HG03159 (cell line): ENCODE measurements at regions not wholly inside any gene's neighbourhood (a gene's known extent, or its start where the extent isn't known, plus 50 kb on each side); places are given as distances from the start of the nearest gene placed in this dataset.
"Not testable (repeated sequence)": the region's sequence is repeated elsewhere in the genome, so short reads cannot be mapped to it uniquely, and the experiment has no call there.

Experiments used
- ATAC-seq: cut with Tn5 transposase; IDR thresholded peaks from one replicate; pipeline ENCODE4 v1.9.1; 2021; ENCODE audit warnings: mild to moderate bottlenecking, moderate library complexity; ENCODE audit not compliant: unreplicated experiment

GRCh38 chr5:128711216-128711615 lies 173.2 kb upstream of the FBN2 start:
- no peak for ATAC-seq

DNA sequence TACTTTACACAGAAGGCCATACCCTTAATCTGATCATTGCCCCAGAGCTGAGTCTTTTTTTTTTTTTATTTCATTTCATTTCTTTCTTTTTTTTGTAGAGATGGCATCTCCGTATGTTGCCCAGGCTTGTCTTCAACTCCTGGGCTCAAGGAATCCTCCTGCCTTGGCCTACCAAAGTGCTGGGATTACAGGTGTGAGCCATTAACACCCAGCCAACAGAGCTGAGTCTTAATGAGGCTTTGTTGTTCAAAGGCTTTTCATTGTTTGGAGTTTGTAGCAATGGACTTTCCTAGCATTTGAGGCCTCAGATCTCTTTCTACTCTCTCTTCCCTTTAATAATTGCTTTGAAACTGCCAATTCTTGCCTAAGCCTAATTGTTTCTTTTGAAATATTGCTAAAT lies 176.5 kb upstream of the FBN2 start:
- no peak for ATAC-seq

- ATAC-seq = no peak
Measured at GRCh38 chr5:128722551-128722950, 184.5 kb upstream of the FBN2 start.

DNA sequence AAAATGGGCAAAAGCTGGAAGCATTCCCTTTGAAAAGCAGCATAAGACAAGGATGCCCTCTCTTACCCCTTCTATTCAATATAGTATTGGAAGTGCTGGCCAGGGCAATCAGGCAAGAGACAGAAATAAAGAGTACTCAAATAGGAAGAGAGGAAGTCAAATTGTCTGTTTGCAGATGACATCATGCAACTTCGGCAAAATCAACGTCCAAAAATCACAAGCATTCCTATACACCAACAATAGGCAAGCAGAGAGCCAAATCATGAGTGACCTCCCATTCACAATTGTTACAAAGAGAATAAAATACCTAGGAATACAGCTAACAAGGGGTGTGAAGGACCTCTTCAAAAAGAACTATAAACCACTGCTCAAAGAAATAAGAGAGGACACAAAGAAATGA lies 192.0 kb upstream of the FBN2 start:
- ATAC-seq = not testable (repeated sequence)

DNA sequence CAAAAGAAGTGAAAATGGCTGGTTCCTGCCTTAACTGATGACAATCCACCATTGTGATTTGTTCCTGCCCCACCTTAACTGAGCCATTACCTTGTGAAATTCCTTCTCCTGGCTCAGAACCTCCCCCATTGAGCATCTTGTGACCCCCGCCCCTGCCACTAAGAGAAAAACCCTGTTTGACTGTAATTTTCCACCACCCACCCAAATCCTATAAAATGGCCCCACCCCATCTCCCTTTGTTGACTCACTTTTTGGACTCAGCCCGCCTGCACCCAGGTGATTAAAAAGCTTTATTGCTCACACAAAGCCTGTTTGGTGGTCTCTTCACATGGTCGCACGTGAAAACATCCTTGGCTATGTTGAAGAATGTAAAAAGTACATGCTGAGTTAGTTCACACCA lies 197.6 kb upstream of the FBN2 start:
- ATAC-seq = not testable (repeated sequence)

DNA sequence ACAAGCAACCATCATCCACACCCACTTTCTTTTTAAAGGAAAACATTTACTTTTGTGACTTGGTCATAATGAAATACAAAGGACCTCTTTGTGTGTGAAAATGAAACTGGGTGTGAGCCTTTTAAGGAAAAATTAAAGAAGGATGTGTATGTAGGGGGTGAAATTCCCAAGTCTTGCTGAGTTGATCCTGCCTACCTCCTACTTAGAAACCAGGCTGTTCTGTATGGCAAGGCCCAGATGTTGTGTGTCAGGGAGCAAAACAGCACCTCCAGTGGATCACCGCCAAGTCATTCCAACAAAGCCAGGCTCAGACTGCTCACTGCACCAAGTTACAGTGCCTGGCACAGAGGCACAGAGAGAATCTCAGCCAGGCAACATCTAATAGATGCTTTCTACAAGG lies 198.5 kb upstream of the FBN2 start:
- no peak for ATAC-seq

GRCh38 chr5:128749136-128749898 lies 211.3 kb upstream of the FBN2 start:
- ATAC-seq = no peak

DNA sequence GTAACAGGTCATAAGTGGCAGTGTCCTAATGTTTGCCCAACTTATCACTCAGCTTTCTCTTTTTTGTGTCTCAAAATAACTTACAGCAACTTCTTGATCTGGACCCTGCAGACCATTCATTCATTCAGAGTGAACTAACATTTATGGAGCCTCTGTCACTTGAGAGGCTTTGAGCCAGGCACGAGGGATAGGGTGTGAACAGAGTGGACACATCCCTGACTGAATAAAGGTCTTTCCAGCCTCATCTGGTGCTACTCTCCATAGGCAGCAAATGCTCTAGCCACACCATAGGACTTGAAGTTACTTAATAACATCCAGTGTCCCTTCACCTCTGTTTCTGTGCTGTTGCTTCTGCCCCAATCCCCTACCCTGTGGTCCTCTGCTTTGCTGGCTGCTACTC lies 212.1 kb upstream of the FBN2 start:
- ATAC-seq = no peak

DNA sequence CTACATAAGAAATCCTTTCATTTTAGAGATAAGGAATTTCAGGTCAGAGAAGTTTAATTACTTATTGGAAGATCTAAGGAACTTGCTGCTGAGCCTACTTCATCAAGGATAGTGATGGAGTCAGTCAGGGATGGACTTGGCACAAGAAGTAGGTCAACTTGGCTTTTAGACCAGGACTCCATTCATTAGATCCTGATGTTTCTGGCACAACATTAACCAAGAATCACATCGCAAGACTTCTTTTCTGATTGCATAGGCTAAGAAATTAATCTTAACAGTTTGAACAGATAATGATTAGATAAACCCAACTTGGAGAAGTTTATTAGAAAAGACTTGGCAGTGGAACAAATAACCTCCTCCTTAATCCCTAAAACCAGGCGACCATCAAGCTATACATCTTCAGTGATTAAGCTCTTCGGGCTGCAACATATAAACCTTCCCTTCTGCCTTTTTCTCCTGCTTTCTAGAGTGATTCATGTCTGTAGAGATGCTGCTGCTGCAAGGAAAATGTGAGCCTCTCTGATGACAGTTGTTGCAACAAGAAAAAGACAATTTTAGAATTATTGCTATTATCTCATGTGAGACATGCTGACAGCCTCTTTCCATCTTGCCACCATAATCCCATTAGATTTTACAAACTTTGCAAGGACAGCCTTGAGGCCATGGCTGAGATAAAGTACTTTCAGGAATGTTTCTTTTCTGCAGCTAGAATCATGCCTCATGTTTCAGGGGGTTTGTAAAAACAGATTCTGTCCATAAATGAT lies 207.9 kb upstream of the SLC27A6 start:
- ATAC-seq = no peak

- ATAC-seq = no peak
Measured at GRCh38 chr5:128762661-128763306, 202.5 kb upstream of the SLC27A6 start.

DNA sequence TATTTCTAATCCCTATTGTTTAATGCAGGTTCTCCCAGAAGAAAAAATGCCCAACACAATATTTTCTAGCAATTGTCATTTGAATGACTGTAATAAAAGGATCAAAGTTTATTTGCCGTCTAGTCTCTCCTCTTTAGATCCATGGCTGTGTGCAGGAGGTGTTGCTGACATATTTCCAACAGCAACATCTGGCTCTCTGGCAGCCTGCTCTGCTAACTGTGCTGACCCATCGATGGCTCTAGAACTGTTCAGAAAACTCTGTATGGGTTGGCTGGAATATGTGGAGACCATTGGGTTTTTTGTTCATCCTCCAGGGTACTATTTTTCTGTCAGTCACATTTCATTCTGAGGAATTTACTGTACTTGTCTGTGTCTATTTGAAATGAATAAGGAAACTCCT lies 202.0 kb upstream of the SLC27A6 start:
- no peak for ATAC-seq

DNA sequence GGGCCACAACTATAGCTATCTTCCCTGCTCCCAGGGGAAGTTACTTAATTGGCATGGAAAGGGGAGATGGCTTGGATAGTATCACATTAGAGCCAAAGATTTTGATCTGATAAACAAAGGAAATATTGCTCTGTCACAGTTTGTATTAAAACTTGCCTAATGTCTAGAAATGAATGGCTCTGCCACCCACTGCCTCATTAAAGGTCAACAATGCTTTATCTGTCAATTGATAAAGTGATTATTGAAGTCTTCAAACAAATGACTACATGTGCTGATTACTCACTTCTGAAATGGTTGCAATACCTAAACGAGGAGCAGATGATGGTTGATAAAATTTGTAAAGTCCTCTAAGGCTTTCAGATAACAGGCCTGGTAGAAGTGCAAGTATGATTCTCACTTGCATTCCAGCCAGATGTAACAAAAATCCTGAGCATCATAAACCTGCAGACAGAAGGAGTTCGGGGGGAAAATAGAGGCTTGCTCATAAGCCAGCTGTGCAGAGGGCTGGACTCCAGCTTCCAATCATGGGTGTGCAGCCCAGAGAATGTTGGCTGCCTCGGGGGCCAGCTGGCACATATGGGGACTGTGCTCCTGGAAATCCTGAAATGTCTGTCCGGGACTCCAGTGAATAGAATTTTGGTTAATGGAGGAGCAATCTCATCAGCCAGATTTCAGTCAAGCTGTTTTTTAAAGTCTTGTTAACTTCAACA lies 200.5 kb upstream of the SLC27A6 start:
- ATAC-seq = no peak

DNA sequence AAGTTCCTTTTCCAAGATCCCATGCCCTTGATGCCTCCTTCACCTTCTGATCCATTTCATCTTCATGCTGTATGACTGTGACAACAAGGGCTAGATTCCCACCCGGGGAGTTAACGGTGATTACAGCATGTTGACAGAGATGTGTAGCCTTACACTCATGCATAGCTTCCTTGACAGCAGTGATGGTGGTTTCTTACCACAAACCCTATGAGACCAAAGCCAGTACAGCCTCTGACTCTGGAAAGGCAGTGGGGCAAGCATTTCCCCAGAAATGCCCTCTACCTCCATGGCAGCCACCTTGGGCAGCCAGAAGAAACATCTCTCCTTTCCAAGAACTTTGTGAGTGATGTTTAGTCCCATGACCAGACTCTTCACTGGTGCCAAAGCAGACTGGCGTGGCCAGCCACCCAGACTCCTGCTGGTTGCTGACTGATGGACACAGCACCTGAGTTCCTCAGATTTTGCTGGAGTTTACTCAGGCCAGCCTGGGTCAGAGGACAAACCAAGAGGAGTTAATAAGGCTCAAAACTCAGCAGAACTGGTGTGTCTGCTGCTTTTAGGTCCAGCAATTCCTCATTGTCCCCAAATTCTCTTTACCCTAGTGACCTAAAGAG lies 199.7 kb upstream of the SLC27A6 start:
- ATAC-seq = no peak

GRCh38 chr5:128766406-128766805 lies 198.9 kb upstream of the SLC27A6 start:
- ATAC-seq = no peak

- no peak for ATAC-seq
Measured at GRCh38 chr5:128770907-128771306, 194.4 kb upstream of the SLC27A6 start.

- ATAC-seq = no peak
Measured at GRCh38 chr5:128772356-128772755, 192.9 kb upstream of the SLC27A6 start.

DNA sequence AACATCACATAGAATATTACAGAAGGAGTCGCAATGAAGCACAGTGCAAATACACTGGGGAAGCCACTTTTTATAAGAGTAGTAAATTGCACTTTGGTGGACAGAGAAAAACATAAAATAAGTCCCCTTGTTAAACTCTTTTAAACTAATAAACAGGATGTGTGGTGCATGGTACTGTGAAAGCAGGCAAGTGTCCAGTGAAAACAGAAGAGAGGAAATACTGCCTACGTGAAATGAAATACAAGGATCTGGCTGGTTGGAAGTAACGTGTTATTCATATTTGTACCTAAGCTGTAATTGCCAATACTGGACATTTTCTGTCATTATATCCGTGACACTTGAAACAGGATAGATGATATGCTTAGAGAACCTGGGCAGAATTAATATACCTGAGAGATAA lies 191.9 kb upstream of the SLC27A6 start:
- no peak for ATAC-seq

DNA sequence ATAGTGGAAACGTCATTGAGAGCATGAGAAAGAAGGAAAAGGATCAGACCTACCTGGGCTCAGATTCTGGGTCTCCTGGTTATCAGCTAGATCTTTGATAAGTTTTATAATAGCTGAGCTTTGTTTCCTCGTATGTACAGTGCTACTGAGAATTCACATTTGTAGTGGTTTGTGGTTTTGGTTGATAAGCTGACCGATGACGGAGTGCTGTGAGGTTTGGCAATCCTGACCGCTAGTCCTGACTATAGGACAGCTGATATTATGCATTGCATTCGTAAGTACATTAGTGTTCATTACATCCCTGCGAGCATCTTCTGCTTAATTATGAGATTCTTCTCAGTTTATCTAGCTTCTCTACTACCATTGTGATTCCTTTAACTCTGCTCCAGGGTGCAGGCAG lies 190.7 kb upstream of the SLC27A6 start:
- peak; percentile 33 for ATAC-seq

- no peak for ATAC-seq
Measured at GRCh38 chr5:128775558-128775957, 189.7 kb upstream of the SLC27A6 start.

- ATAC-seq = peak; percentile 88
Measured at GRCh38 chr5:128777052-128777451, 188.2 kb upstream of the SLC27A6 start.

GRCh38 chr5:128778474-128778873 lies 186.8 kb upstream of the SLC27A6 start:
- ATAC-seq = no peak
